CD4-positive, alpha-beta T cell treated with Interleukin-15 for 1 hour (primary cell): ENCODE measurements at regions not wholly inside any gene's neighbourhood (a gene's known extent, or its start where the extent isn't known, plus 50 kb on each side); places are given as distances from the start of the nearest gene placed in this dataset.

Experiments
- DNase-seq: peaks from one replicate; pipeline ENCODE4 v3.0.0-alpha.2; 2020

DNA sequence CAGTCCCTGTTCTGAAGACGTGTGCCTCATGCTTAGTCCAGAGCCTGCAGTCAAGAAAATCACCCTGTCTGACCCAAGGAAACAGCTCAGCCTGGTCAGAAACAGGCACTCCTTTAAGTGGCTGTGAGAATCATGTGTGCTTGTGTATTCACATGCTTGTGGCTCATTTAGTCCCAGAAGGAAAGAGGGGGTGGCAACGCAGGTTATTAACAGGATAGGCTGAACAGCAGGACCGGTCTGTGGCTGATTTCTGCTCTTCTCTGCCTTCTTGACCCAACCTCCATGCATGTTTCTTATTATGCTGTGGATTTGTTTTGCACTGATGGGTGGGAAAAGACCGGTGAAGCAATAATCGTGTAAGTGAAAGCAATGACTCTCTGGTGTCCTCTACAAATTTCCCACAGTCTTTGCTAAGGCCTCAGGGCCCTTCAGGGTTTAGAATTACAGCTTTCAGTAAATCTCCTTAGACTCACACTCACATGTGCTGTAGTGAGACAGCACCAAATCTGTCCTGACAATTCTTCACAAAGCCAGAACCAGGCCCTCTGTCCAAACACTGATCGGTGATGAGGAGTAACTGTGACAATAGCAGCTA is 288.1 kb downstream of the ETS1 start:
- DNase-seq: no peak

DNA sequence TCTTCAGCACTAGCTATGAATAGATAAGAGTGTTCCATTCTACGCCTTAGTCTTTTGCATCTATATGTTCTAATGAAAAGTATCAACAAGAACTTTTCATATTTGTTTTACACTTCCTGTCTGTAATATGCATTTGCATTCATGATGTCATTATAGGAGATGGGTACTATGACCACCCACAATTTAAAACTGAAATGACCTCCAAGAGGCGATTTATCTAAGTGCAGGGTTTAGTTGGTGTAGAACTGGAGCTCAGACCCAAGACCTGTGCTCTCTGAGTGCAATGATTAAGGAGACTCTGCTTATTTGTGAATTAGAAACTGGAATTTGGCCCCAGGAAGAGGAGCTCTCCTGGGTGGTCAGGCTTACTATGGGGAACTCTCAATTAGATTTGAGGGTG is 289.1 kb downstream of the ETS1 start:
- no peak for DNase-seq

DNA sequence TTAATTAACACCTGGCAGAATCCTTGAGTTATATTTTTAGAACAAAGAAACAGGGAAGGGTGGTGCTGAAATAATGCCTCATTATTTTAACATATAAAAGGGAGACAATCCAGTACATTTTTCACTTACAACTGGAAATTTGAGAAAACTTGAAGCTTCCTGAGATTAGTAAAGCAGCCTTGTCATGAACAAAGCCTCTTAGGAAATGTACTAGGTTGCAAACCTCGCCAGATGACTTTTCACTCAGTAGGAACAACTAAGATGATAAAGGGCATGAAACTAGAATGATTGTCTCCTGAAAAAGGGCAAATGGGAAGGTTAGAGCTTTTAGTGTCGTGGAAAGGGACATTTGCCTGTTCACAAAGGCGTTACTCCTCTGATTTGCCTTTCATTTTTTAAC is 289.6 kb downstream of the ETS1 start:
- DNase-seq: no peak

DNA sequence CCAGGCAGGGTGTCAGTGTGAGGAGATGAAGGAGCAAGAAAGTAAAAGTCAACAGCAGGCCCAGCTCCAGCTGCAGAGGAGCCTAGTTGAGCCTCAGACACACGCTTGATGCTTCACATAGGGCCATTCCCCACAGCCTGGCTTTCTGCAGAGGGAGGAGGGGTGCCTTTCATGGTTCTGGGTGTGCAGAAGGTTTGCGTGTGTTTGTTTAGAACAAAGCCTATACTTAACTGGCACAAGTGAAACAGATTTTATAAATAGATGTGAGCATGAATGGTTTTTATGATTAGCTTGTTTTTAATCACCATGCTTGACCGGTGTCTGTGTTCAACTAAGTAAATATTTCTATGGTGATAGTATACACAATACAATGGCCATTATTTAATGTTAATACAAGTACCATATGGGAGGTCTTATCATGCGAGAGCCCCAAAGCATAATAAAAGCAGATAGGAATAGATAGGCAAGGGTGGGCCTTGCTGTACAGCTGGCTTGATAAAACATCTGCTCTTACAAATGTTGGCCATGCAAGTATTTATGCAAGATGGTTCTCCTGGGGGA is 290.2 kb downstream of the ETS1 start:
- peak; percentile 45 for DNase-seq

DNA sequence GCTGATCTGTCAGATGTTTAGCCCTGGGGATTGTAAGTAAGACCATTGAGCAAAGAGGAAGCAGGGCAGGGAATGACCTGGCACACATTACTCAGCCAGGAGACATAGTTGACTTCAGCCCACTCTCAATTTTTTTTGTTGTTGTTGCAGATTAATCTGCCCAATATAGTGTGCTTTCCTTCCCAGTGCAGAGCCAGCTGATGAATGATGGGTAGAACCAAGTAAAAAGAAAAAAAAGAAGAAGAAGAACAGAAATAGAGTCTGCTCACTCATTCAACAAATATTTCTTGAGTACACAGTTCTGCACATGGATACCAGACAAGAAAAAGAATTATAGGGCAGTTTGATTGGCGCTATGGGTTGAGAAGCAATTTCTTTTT is 292.7 kb downstream of the ETS1 start:
- DNase-seq: no peak

DNA sequence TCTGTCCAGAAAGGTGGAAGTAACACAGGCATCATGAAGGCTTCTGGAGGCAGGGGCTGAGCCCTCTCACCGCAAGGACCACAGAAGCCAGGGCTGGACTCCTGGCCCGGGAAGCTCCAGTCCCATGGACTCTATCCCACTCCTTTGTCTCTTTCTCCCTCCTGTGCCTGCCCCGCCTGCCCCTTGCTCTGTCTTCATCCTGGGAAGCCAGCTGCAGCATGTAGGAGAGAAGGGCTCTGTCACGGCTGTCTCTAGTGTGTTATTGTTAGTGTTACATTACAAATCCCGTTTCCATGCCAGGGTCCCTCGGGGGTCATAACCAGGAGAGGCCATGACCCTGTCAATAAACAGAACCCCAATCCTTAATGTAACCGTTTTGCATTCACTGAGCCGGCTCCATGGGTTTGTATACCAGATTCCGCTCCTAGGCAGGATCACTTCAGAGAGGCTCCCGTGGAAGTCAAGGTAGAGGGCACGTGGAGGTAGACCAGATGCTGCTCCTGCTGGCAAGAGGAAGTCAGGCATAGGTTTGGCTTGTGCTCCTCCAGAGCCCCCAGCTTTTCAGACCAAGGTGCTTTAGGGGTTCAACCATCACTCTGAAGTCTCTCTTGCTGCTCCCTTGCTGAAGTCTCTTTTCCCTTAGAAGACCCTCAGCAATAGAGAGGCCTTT is 293.2 kb downstream of the ETS1 start:
- no peak for DNase-seq

DNA sequence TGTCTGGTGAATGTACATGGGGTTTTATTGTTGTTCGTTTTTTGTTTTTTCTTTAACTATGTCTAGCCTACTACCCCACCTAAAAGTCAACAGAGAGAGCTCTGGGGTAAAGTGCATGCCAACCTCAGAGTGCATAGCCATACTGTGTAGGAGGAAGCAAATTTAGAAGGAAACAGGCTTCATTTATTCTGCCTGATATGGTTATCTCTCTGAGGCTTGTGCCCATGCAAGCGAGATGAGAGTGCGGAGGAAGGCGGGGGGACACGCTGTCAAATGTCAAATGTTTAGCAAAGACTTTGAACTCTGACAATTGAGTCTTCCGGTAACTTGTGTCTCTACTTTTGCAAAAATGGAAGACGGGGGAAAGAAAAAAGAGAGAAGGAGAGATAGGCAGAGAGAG is 295.5 kb downstream of the ETS1 start:
- peak; percentile 74 for DNase-seq

DNA sequence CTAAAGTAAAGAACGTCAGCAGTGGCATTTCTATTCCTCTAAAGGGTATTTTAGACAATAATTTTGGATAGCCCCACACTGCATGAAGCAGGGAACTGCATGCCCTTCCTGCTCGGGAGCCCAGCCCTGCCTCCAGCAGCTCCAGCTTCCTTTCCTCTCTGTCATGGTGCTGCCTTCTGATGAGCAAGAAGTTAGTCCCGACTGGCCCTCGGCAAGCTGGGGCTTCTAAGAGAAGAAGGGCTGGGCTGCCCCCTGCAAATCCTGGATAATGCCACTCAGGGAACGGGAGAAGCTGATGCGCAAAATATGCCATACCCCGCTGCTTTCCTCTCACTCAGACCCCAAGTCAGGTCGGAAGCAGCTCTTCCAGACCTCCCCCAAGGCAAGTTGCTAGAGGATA is 296.4 kb downstream of the ETS1 start:
- no peak for DNase-seq

DNA sequence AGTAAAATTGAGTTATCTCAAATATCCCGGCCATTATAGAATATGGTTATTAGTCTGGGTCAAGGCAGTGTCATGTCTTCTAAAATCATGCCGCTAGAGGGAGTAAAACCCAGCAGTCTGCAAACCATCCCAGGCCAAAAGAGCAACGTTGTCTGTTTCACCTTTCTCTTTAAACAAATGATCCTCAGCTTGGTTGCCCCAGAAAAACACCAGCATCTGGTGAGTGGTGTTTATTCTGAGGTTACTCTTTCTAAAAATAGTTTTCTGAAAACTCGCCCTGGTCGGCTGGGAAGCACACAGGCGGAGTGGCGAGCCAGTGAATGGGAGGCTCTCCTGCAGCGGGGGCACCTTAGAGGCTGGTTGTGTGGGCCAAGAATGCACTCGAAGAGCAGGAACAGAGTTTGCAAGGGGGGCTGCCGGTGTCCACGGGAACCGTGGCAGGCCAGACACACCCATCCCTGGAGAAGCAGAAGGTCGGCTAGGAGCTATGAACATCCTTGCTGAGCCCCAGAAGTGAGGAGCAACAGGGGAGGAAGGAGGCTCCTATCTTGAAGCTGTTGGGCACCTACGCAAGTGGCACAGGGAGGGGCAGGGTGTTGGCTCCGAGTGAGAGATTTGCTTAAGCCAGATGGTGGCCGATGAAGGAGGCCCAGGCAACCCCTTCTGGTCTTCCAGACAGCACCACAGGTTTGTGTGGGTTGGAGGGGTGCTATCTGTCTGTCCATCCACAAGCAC is 297.1 kb downstream of the ETS1 start:
- peak; percentile 84 for DNase-seq

DNA sequence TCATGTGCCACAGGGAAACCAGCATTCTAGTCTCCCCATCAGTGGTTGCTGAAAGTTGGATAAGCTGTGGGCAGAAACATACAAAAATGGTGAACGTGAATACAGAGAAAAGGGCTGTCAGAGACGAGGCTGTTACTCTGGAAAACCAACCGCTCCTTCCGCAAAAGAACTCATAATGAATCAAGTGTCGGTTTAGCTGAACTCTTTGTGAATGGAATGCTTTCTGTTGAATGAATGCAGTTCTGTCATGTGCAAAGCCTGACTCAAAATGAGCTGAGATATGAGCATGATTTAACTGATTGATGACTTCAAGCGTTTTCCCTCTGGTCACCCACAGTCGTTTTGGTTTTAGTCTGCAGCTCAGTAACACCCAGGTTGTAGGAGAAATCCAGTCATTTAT is 298.3 kb downstream of the ETS1 start:
- no peak for DNase-seq

DNA sequence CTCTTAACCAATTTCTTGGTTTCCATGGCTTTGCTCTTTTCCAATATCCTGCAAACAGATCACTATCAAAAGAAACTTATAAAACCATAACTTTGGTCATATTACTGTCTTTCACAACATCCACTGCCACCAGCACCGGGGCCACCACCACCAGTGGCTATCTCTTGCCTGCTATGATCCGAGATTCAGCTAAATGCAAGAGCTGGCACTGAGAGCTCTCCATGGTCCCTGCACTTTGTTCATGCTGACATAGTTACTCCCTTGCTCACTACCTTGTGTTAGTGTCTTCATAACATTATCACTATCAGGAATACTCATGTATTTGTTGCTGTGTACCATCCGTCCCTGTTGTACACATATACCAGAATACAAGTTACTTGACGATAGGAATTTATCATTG is 299.0 kb downstream of the ETS1 start:
- no peak for DNase-seq

DNA sequence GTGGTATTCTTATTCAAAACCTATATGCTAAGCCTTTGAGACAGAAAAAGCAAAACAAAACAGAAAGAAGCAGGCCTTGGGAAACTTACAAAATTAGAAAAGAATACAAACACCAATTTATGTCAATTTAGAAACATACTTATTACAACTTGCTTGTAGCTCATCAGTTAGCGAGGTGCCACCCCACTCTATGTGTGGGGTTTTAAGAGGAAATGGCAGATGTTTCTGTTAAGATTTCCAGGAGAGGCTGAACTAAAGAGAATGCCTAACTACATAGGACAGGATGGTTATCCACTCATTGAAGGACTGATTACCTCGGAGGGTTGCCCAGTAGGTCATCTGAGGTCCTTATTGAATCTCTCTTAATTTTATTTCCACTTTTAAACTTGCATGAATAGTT is 302.0 kb downstream of the ETS1 start:
- no peak for DNase-seq

DNA sequence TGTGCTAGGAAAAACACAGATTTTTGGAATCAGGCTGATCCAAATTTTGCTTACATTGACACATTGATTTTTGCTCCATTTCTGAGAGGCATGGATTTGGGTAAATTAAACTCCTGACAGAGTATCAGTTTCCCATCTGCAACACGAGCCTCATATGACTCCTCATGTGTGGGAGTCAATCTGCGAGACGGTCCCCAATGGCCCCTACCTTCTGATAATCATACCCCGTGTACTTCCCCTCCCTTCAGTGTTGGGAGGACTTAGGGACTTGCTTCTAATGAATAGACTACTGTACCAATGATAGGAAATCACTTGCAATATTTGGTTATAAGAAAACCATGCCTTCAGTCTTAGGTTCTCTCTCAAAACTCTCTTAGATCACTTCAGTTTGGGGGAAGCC is 302.7 kb downstream of the ETS1 start:
- DNase-seq: no peak

DNA sequence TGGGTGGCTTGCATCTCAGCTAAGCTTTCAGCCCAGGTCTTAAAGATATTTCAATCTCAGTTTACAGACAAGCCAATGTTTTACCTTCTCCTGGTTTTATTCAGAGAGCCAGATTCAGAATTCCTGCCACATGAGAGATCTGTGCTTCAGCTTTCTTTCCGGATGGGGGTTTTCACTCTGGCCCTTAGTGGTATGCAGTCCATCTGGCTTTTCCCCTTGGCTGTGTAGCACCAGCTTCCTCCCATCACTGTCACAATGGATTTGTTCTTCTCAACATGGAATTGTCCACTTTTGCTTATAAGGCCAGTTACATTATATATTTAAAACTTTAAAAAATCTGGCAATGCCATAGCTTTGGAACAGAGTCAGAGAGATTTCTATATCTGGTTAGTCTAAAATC is 303.9 kb downstream of the ETS1 start:
- no peak for DNase-seq

DNA sequence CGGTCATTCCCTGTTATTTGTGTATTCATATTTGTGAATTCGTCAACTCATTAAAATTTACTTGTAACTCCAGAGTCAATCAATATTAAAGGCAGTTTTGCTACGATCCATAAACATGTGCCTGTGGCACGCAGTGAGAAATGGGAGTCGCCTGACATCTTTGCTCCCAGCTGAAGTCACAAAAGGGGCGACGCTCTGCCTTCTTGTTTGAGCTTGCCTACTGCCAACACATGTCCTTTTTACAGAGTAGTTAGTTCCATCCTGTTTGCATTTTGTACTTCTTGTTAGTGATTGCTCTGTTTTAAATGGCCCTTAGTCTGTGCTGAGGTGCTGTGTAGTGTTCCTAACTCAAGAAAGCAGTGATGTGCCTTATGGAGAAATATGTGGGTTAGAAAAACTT is 305.3 kb downstream of the ETS1 start:
- DNase-seq: no peak

DNA sequence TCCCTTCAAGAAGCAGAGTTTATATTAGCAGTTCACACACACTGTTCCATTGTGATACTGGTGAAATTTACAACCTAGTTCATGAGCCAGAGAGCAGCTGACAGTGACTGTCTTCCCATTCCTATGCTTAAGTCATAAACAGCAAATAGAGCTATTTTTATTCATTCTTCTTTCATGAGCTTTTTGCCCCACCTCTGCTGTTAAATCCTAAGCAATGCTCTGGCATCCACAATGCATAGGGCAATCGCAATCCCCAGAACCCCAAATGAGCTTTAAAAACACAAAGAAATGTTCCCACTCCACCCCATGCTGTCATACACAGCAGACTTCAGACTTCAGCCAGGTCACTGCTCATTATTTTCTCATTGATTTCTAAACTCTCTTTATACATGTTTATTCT is 307.5 kb downstream of the ETS1 start:
- no peak for DNase-seq

DNA sequence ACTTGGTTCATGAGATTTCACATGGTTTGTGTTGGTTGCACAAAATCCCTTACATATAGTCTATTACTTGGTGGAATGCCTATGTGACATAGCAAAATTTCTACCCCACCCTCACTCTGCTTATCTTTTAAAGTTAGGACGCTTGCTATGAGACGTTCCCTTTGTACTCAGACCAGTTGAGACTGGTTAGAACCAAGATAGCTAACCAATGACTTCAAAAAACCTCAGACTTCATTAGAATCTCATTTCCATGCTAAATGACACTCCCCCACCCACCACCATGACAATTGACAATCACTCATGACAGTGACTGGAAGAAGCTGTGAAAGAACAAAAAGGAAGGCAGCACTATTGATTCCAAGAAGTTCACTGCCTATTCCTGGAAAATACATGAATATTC is 313.6 kb downstream of the ETS1 start:
- no peak for DNase-seq

DNA sequence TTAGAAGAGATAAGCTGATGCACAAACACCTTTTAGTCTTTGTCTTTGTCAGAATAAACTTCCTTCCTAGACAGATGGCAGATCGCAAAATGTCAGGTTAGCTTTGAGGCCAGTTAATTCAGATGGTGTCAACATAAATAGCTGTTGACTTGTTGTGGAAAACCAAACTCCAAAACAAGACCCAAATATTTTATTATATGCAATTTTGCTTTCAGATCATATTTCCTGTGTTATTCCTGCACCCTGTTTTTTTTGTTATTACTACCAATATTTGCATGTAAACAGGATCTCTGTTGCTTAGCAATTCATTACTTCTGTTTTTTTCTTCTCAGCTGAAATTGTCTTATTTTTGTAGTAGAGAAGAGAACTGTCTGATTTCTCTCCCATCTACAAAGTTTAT is 316.0 kb downstream of the ETS1 start:
- DNase-seq: no peak

DNA sequence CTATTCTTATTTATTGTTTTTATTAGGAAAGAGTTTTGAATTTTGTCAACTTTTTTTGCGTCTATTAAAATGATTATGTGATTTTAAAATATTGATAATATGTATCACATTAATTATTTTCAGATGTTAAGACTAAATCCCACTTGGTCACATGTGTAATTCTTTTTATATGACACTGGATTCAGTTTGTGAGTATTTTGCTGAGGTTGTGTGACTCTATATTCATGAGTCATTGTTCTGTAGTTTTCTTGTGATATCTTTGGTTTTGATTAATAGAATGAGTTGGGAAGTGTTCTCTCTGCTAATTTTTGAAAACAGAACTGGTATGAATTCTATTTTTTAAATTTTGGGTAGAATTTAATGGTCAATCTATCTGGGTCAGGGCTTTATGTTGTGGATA is 317.9 kb downstream of the ETS1 start:
- DNase-seq: no peak

DNA sequence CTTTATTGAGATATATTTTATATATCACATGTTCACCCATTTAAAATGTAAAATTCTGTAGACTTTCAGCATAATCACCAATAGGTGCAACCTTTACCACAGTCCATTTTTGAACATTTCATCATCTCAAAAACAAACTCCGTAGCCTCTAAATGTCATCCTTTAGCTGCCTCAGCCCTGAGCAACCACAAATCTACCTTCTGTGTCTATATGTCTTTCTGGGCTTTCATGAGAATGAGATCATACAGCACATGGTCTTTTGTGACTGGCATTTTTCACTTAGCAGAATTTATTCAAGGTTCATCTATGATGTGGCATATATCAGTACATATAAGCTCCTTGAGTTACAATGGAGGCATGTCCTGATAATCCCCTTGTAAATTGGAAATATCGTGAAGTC is 320.5 kb downstream of the ETS1 start:
- no peak for DNase-seq

DNA sequence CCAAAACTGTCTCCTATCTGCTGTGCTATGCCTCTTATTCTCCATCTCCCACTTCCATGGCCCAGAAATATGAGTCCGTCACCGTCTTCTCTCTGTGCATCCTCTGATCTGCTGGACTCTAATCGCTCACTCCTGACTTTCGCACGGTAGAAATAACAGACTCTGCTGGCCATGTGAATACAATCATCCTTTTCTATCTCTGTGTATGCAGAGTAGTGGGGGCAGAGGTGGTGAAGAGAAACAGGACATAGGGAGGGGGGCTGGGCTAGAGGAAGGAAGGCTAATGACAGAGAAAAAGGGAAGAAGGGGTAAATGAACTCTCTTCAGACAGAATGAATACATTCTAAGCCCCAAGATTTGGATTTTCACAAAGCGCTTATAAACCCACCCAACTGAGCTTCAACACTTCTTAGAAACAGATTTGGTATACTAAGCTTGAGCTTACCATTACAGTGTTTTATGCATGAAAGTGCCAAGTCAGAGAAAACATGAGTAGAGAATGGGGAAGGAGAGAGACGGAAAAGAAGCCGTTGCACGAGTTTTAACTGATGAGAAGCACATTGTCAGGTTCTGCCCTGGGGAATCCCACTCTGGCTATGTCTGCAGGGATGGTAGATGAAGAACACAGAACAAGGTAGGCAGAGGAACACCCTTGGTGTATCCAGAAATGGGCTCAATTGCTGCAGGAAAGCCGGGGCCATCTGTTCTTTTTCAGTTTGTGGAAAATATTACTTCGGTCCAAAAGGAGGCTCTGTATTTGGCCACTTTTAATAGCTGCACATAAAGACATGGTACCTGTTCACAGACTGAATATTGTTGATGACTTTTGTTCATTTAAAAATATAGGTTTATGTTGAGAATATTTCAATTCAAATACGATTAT is 324.7 kb downstream of the ETS1 start:
- no peak for DNase-seq

DNA sequence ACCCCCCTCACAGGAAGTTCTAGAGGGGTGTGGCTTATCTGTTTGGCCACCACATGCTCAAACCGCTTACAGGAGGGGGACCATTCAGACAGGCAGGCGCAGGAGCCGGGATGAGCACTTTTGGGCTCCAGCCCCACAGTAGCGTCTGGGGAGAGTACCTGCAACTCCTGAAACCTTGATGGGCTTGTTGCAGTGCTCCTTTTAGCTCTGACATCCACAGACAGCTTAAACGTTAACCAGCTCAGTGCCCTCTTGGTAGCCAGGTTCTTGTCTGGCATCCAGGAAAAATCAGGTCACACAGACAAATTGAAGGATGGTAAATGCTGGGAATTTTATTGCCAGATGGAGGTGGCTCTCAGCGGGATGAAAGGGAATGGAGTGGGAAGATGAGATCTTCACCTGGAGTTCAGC is 326.3 kb downstream of the ETS1 start:
- DNase-seq: no peak

DNA sequence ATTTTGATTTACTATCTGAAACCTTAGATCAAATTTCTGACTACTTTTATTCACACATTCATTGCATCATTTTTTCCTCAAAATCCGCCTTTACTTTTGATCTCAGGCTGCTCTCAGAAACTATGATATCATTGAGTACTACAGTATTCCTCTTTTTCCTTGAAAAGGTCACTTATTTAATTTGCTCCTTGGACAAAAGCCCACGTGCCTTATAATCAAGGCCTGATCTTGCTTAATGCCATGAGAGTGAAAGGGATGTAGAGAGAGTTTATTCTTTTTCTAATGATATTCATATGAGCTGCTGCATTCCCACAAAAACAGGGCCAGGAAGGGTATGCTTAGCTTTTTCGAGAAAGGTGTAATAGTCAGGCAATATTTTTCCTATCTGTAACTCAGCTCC is 327.0 kb downstream of the ETS1 start:
- DNase-seq: no peak
